ENCODE measurements at regions not wholly inside any gene's neighbourhood (a gene's known extent, or its start where the extent isn't known, plus 50 kb on each side); places are given as distances from the start of the nearest gene placed in this dataset.

DNA sequence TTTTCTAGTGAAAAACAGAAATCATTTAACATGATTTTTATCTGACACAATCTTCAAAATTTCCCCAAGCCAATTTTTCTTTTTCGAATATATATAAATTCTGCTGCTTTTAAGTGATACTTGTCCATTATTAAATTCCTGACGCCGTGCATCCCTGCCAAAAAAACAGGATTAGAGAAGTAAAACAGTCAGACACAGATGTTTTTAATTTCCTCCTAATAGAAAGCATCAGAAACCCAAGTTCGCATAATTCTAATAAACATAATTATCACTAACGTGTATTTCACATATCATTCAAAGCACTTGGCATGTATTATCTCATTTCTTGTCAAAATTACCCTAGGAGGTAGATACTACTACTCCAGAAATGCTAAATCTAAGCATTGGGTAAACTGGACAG lies 179.5 kb downstream of the ZFP64 start:
- DNase-seq (ENCODE audit: low spot score), result no peak
- TF ChIP-seq, protein P1, sequence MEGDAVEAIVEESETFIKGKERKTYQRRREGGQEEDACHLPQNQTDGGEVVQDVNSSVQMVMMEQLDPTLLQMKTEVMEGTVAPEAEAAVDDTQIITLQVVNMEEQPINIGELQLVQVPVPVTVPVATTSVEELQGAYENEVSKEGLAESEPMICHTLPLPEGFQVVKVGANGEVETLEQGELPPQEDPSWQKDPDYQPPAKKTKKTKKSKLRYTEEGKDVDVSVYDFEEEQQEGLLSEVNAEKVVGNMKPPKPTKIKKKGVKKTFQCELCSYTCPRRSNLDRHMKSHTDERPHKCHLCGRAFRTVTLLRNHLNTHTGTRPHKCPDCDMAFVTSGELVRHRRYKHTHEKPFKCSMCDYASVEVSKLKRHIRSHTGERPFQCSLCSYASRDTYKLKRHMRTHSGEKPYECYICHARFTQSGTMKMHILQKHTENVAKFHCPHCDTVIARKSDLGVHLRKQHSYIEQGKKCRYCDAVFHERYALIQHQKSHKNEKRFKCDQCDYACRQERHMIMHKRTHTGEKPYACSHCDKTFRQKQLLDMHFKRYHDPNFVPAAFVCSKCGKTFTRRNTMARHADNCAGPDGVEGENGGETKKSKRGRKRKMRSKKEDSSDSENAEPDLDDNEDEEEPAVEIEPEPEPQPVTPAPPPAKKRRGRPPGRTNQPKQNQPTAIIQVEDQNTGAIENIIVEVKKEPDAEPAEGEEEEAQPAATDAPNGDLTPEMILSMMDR (IDR thresholded peaks at IDR 0.05; ENCODE audit: extremely low read depth, insufficient read depth, missing control alignments), result no peak
- in situ Hi-C loops (cut with MboI; ENCODE audit: low pct_unique_long_range_greater_than_20kb, low sequenced_read_pairs, unreplicated experiment), result no loop called here

GRCh38 chr20:52011093-52011492 lies 180.5 kb downstream of the ZFP64 start:
- in situ Hi-C loops (cut with MboI; ENCODE audit: low pct_unique_long_range_greater_than_20kb, low sequenced_read_pairs, unreplicated experiment), result no loop called here

DNA sequence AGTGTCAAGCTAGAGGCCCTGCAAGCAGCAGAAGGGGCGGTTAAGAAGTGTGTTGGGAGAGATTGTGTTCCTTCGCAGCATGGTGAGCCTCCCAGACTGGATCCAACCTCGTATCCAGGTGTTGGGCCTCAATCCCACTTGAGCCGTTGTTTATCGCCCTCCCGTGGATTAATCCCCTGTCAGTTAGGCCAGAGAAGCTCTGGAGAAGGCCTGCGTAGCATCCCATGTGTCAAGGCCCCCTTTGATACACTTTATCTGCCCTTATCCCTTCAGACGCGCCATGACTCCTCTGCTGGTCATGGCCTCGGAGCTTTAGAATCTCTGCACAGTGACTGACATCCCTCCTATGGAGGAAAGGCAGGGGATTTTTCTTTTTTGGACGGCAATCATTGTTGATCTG lies 181.0 kb downstream of the ZFP64 start:
- TF ChIP-seq, protein P1 (IDR thresholded peaks at IDR 0.05; ENCODE audit: extremely low read depth, insufficient read depth, missing control alignments), result no peak
- DNase-seq (ENCODE audit: low spot score), result no peak
- in situ Hi-C loops (cut with MboI; ENCODE audit: low pct_unique_long_range_greater_than_20kb, low sequenced_read_pairs, unreplicated experiment), result no loop called here

More at GRCh38 chr20:52011093-52011492, 180.5 kb downstream of the ZFP64 start:
- TF ChIP-seq, protein P1 (IDR thresholded peaks at IDR 0.05; ENCODE audit: extremely low read depth, insufficient read depth, missing control alignments), result no peak
- no peak for DNase-seq (ENCODE audit: low spot score)

DNA sequence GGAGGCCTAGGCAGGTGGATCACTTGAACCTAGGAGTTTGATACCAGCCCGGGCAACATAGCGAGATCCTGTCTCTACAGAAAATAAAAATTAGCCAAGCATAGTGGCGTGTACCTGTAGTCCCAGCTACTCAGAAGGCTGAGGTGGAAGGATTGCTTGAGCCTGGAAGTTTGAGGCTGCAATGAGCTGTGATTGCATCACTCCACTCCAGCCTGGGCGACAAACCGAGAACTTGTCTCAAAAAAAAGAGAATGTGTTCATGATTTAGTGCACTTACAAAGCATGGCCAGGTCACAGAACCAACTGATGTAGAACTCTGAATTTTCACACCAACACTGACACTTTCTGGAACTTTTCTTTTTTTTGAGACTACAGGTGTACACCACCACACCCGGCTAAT lies 182.7 kb downstream of the ZFP64 start:
- no peak for DNase-seq (ENCODE audit: low spot score)
- in situ Hi-C loops (cut with MboI; ENCODE audit: low pct_unique_long_range_greater_than_20kb, low sequenced_read_pairs, unreplicated experiment), result no loop called here
- TF ChIP-seq, protein P1 (IDR thresholded peaks at IDR 0.05; ENCODE audit: extremely low read depth, insufficient read depth, missing control alignments), result no peak

DNA sequence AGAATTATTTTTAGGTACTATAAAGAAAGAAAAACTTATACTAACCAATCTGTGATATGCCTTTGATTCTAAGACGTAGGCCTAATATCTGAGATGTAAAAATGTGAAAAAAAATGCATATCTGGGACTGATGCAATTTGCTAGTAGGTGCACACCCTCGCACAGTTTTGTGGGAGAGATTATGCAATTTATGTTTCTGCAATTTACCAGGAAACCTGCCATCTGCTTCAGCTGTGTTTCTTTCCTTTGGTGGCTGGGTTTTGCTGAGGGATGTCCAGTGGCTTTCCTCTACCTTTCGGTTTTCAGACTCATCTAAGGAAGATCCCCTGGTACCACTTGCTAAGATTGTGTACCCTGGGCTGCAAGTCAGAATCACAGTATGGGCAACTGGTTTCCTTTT lies 186.9 kb downstream of the ZFP64 start:
- no peak for DNase-seq (ENCODE audit: low spot score)
- TF ChIP-seq, protein P1 (IDR thresholded peaks at IDR 0.05; ENCODE audit: extremely low read depth, insufficient read depth, missing control alignments), result no peak
- in situ Hi-C loops (cut with MboI; ENCODE audit: low pct_unique_long_range_greater_than_20kb, low sequenced_read_pairs, unreplicated experiment), result no loop called here

DNA sequence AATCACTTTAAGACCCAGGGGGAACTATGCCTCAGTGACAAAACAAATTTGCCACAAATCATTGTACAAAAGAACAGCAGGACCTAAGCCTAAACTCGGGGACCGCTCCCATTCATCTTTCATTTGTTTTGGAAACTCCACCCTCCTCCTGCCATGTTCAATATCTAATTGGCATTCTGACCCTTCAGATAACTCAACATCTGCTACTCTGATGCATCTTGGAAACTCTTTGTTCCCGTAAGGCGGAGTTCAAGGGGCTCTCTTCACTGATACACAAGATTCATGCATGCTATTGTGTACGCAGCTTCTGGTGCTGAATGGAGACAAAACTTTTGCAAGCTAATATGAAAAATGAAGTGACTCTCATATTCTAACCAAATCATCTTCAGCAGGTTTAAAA lies 187.6 kb downstream of the ZFP64 start:
- TF ChIP-seq, protein P1 (IDR thresholded peaks at IDR 0.05; ENCODE audit: extremely low read depth, insufficient read depth, missing control alignments), result no peak
- no peak for DNase-seq (ENCODE audit: low spot score)
- in situ Hi-C loops (cut with MboI; ENCODE audit: low pct_unique_long_range_greater_than_20kb, low sequenced_read_pairs, unreplicated experiment), result no loop called here

GRCh38 chr20:52003415-52003814 lies 188.2 kb downstream of the ZFP64 start:
- DNase-seq (ENCODE audit: low spot score), result no peak
- in situ Hi-C loops (cut with MboI; ENCODE audit: low pct_unique_long_range_greater_than_20kb, low sequenced_read_pairs, unreplicated experiment), result no loop called here
- TF ChIP-seq, protein P1 (IDR thresholded peaks at IDR 0.05; ENCODE audit: extremely low read depth, insufficient read depth, missing control alignments), result no peak
